T47D (cell line): ENCODE measurements at regions not wholly inside any gene's neighbourhood (a gene's known extent, or its start where the extent isn't known, plus 50 kb on each side); places are given as distances from the start of the nearest gene placed in this dataset.

Experiments
- DNase-seq, 2 experiments: peaks; one replicate each; pipeline versions ENCODE4 v3.0.0 to v3.0.0-alpha.2; 2011 to 2012; ENCODE audit warnings: low read depth in 1 of 2, low spot score in 1 of 2
- JUND ChIP-seq: IDR thresholded peaks from 2 replicates; pipeline ENCODE4 v1.6.1; 2012; ENCODE audit warnings: low read depth
- in situ Hi-C: cut with HindIII; loops from 2 replicates; pipeline ENCODE4 v1.10.0; 2016; ENCODE audit warnings: low sequenced_read_pairs, low pct_unique_long_range_greater_than_20kb

- in situ Hi-C loops: no loop called here
- DNase-seq: no peak
Measured at GRCh38 chr3:72102112-72102616, 317.2 kb upstream of the PROK2 start.

GRCh38 chr3:72101494-72101893, 316.5 kb upstream of the PROK2 start:
- DNase-seq: no peak
- no peak for TF ChIP-seq JUND
- in situ Hi-C loops: no loop called here

More at GRCh38 chr3:72102112-72102616, 317.2 kb upstream of the PROK2 start:
- no peak for TF ChIP-seq JUND

- in situ Hi-C loops: no loop called here
- DNase-seq: no peak
- TF ChIP-seq JUND: no peak
Measured at GRCh38 chr3:72100601-72101187, 315.7 kb upstream of the PROK2 start.

- TF ChIP-seq JUND: no peak
- no peak for DNase-seq
- in situ Hi-C loops: no loop called here
Measured at GRCh38 chr3:72100080-72100511, 315.1 kb upstream of the PROK2 start.

GRCh38 chr3:72099326-72100079, 314.6 kb upstream of the PROK2 start:
- in situ Hi-C loops: no loop called here
- no peak for DNase-seq
- TF ChIP-seq JUND: no peak

GRCh38 chr3:72097053-72097452, 312.1 kb upstream of the PROK2 start:
- no peak for TF ChIP-seq JUND
- DNase-seq: no peak
- in situ Hi-C loops: no loop called here

- TF ChIP-seq JUND: no peak
- in situ Hi-C loops: no loop called here
- no peak for DNase-seq
Measured at GRCh38 chr3:72095521-72095920, 310.6 kb upstream of the PROK2 start.

- TF ChIP-seq JUND: no peak
- in situ Hi-C loops: no loop called here
- no peak for DNase-seq
Measured at GRCh38 chr3:72093992-72094334, 309.0 kb upstream of the PROK2 start.

- DNase-seq: no peak
- TF ChIP-seq JUND: no peak
- in situ Hi-C loops: no loop called here
Measured at GRCh38 chr3:72093270-72093991, 308.5 kb upstream of the PROK2 start.

GRCh38 chr3:72092778-72093177, 307.8 kb upstream of the PROK2 start:
- in situ Hi-C loops: no loop called here
- no peak for TF ChIP-seq JUND
- DNase-seq: no peak

- in situ Hi-C loops: no loop called here
- TF ChIP-seq JUND: no peak
- DNase-seq: no peak
Measured at GRCh38 chr3:72088486-72089025, 303.6 kb upstream of the PROK2 start.

GRCh38 chr3:72087420-72087819, 302.5 kb upstream of the PROK2 start:
- TF ChIP-seq JUND: no peak

GRCh38 chr3:72086743-72087087, 301.8 kb upstream of the PROK2 start:
- TF ChIP-seq JUND: no peak
- in situ Hi-C loops: no loop called here
- DNase-seq: no peak

More at GRCh38 chr3:72087420-72087819, 302.5 kb upstream of the PROK2 start:
- in situ Hi-C loops: no loop called here
- DNase-seq: no peak
